ENCODE measurements at regions not wholly inside any gene's neighbourhood (a gene's known extent, or its start where the extent isn't known, plus 50 kb on each side); places are given as distances from the start of the nearest gene placed in this dataset.

GRCh38 chr6:133587546-133588160 lies 301.3 kb upstream of the TCF21 start:
- intact Hi-C loops (cut with micrococcal nuclease; ENCODE audit: unreplicated experiment) (no loop called here), in situ Hi-C loops (cut with MboI) (no loop called here)
- BruUV-seq (replicated peaks), result no TSS peak
- Histone ChIP-seq H3K79me2 (ENCODE audit: control insufficient read depth, insufficient read depth, low read length) (no peaks in the 10 kb centered on the region), H3K4me1 (ENCODE audit: control insufficient read depth, insufficient read depth, low read length) (no peaks in the 10 kb centered on the region), H2AFZ (ENCODE audit: control insufficient read depth, low read depth, low read length) (no peak overlapping the region), H3K9me3 (replicated peaks; ENCODE audit: control insufficient read depth, insufficient read depth, low read length) (no peaks in the 10 kb centered on the region), H3K4me2 (ENCODE audit: control insufficient read depth, insufficient read depth) (no peak overlapping the region), H3K27ac (ENCODE audit: control insufficient read depth, insufficient read depth) (no peak overlapping the region), H3K27me3 (replicated peaks in 1 of 2; ENCODE audit: control insufficient read depth in 2 of 2, insufficient read depth in 2 of 2, low read length in 1 of 2) (no peaks in the 10 kb centered on the region; a peak in 1 of 4 replicates), H3K4me3 (no peak overlapping the region), H4K20me1 (ENCODE audit: control insufficient read depth, insufficient read depth) (no peaks in the 10 kb centered on the region), H3K36me3 (ENCODE audit: control insufficient read depth in 2 of 2, insufficient read depth in 2 of 2, low read length in 1 of 2) (no peaks in the 10 kb centered on the region), H3K9ac (ENCODE audit: control insufficient read depth, insufficient read depth, low read length) (no peak overlapping the region)
- FAIRE-seq (no peak), DNase-seq (ENCODE audit: low read depth, low spot score) (no peak), ATAC-seq (no peak)
- SMC1A ChIA-PET (ENCODE audit: uncharacterized antibody, unreplicated experiment), result interaction anchor here (0.7 kb wide), 1 partner anchor 17 kb away, joined by 4 read pairs; no protein-coding TSS in a partner anchor
- no peak for TF ChIP-seq RB1 (IDR thresholded peaks at IDR 0.05; ENCODE audit: borderline replicate concordance)
- no peak for TF ChIP-seq SMC3 (IDR thresholded peaks at IDR 0.05; ENCODE audit: borderline replicate concordance, low read length)
- no peak for TF ChIP-seq ELK1 (IDR thresholded peaks at IDR 0.05; ENCODE audit: low read depth, low read length)
- no peak for TF ChIP-seq MYC (IDR thresholded peaks at IDR 0.05; ENCODE audit: insufficient read depth, insufficient read length, insufficient replicate concordance, low read length, severe bottlenecking)
- no peak for TF ChIP-seq CBFB (IDR thresholded peaks at IDR 0.05; ENCODE audit: low read depth)
- no peak for TF ChIP-seq CEBPZ (IDR thresholded peaks at IDR 0.05; ENCODE audit: low read depth, low read length)
- TF ChIP-seq TCF12 (IDR thresholded peaks at IDR 0.05; ENCODE audit: low read depth, low read length), result no peak
- POLR2A ChIA-PET, result no interaction called here
- WGBS (ENCODE audit: insufficient coverage, insufficient replicate concordance, low lambda C conversion rate, missing lambda C conversion rate), result 18% methylated on average over 2 of the region's 2 CpGs
- RAD21 ChIA-PET (ENCODE audit: unreplicated experiment), result no interaction called here
- CTCF ChIA-PET, result interaction anchor here (0.6 kb wide), 1 partner anchor 386 kb away, joined by 3 read pairs; no protein-coding TSS in a partner anchor
